Ovary (tissue), 7 donors: ENCODE measurements at regions not wholly inside any gene's neighbourhood (a gene's known extent, or its start where the extent isn't known, plus 50 kb on each side); places are given as distances from the start of the nearest gene placed in this dataset.

Experiments
- DNase-seq, 5 donors: peaks; one replicate each; pipeline ENCODE4 v3.0.0-alpha.2; 2019 to 2020
- H3K27ac ChIP-seq, 2 donors: fragments of 200-600 bp; one replicate each; pipeline versions ENCODE4 v1.5.1 to v1.8.0; 2019 to 2022
- H3K27me3 ChIP-seq: fragments of 200-600 bp; one replicate; pipeline ENCODE4 v1.8.0; 2022
- H3K36me3 ChIP-seq: fragments of 200-600 bp; sonication (generic); one replicate; pipeline ENCODE4 v1.5.1; 2019
- H3K4me1 ChIP-seq: one replicate; pipeline ENCODE4 v1.8.1; 2013; ENCODE audit warnings: mild to moderate bottlenecking, moderate library complexity; ENCODE audit not compliant: insufficient read depth
- H3K4me3 ChIP-seq: fragments of 200-600 bp; sonication (generic); one replicate; pipeline ENCODE4 v1.5.1; 2017
- H3K9me3 ChIP-seq, 2 donors: fragments of 200-600 bp in 1 of 2; sonication (generic) in 1 of 2; one replicate each; pipeline versions ENCODE4 v1.5.1 to v1.8.1; 2013 to 2019; ENCODE audit warnings: mild to moderate bottlenecking in 1 of 2, moderate library complexity in 1 of 2
- EP300 ChIP-seq: sonication (generic); formaldehyde crosslinking; IDR thresholded peaks from one replicate; pipeline ENCODE4 v1.6.1; 2017; ENCODE audit warnings: antibody characterized with exemption
- POLR2A ChIP-seq: fragments of 450-650 bp; IDR thresholded peaks from one replicate; pipeline ENCODE4 v1.6.1; 2017; ENCODE audit warnings: antibody characterized with exemption, mild to moderate bottlenecking, moderate library complexity
- WGBS, 3 donors: extraction: QIAGEN DNeasy Blood & Tissue Kit in 1 of 3; methylation state at CpG; one replicate each; pipeline versions ENCODE4 v1.1.5 to v1.1.7; 2013 to 2017; 5-methylcytosine and 5-hydroxymethylcytosine counted together
- intact Hi-C, 4 donors: fragments of 100-400 bp; cut with DNase I; formaldehyde crosslinking; loops; one replicate each; pipeline versions ENCODE4 v1.11.0 to v1.15.1; 2022 to 2023
- TF ChIP-seq, protein P1 (sequence below), 3 donors: fragments of 450-650 bp in 2 of 3; fragments of 200-600 bp in 1 of 3; IDR thresholded peaks; one replicate each; pipeline versions ENCODE4 v1.5.1 to v1.8.0; 2016 to 2022; ENCODE audit warnings: antibody characterized with exemption in 3 of 3, mild to moderate bottlenecking in 1 of 3
- donor health status: DM: no; HTN: no; CAD: no; lungs with moderate emphysema.
- donor health status: DM: no; HTN: no; CAD: no.
- donor health status: Bipolar disorder and iron deficiency.
- donor health status: DM: no; HTN: no; CAD: no.
- donor health status: DM: yes; HTN: yes; CAD: no.

DNA sequence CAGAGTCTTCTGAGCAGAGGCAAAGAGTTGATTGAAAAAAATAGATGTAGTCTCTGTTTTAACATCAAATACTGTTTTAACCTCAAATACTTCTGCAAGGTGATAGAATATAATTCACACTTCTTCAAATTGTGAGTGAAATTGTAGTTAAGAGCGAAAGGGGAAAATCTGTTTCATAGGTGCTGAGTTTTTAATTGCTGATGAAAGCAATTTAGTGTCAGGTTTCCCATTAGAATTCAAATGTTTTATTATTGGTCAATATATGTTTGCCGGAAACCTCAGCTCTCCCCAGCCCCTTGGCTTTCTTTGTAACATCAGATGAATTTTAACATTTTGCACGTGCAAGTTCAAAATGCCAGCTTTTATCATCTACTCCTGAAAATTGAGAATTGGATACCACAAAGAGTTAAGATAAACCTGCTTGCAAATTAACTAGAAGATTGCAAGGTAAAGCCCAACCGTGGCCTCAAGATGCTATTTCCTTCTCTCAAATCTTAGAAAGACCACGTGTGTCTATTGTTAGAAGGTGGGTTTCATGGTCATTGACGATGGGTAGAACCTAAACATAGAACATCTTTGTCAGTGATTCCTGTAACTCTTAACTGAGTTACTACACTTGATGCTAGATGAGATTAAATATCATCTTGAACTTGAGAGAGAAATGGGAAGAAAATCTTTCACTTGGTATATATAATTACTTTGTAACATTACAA lies 1824.2 kb upstream of the TENM3 start:
- WGBS, 3 donors, result 65 to 70% (median 65%) methylated on average over 6 of the region's 6 CpGs
- no peaks in the 10 kb centered on the region for H3K9me3 ChIP-seq
- no peak overlapping the region for H3K27ac ChIP-seq
- H3K27me3 ChIP-seq, result no peaks in the 10 kb centered on the region
- DNase-seq, result no peak
- H3K36me3 ChIP-seq, result no peaks in the 10 kb centered on the region
- H3K4me1 ChIP-seq, result no peaks in the 10 kb centered on the region
- intact Hi-C loops, result no loop called here
- no peak overlapping the region for H3K4me3 ChIP-seq
- TF ChIP-seq, protein P1, sequence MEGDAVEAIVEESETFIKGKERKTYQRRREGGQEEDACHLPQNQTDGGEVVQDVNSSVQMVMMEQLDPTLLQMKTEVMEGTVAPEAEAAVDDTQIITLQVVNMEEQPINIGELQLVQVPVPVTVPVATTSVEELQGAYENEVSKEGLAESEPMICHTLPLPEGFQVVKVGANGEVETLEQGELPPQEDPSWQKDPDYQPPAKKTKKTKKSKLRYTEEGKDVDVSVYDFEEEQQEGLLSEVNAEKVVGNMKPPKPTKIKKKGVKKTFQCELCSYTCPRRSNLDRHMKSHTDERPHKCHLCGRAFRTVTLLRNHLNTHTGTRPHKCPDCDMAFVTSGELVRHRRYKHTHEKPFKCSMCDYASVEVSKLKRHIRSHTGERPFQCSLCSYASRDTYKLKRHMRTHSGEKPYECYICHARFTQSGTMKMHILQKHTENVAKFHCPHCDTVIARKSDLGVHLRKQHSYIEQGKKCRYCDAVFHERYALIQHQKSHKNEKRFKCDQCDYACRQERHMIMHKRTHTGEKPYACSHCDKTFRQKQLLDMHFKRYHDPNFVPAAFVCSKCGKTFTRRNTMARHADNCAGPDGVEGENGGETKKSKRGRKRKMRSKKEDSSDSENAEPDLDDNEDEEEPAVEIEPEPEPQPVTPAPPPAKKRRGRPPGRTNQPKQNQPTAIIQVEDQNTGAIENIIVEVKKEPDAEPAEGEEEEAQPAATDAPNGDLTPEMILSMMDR (IDR thresholded peaks at IDR 0.05), result no peak
- TF ChIP-seq EP300 (no peak), POLR2A (no peak)

DNA sequence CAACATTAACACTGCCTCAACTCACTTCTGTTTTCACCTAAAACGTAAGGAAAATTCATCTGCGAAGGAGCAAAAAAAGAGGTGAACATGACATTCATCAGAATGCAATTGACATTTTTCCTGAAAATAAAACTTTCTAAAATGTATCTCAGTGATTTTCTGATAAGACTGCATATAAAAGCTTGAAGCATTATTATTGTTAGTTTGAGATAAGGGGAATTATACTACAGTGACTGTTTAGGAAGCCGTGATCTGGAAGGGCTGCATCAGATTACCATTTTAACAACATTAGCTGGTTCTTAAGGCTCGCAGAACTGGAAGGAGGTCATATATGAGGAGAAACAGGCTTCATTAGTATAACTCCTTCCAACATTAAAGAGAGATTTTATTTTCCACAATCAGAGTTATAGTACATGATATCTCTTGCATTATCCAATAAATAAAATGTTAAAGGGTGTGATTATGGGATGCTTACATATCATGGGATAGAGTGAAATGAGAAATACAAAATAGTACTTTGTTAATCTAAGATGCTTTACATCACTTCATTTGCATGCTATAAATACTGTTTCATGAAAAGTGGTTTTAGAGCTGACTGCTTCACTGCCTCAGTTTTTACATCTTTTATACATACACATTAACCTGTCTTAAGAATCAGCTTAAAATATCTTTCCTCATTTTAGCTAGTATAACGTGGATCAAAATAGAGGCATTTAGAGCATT lies 1820.1 kb upstream of the TENM3 start:
- TF ChIP-seq, protein P1 (IDR thresholded peaks at IDR 0.05), result no peak
- TF ChIP-seq POLR2A (no peak), EP300 (no peak)
- 52 to 68% (median 58%) methylated on average over 5 of the region's 5 CpGs for WGBS, 3 donors
- intact Hi-C loops, result no loop called here
- H3K27ac ChIP-seq, result no peak overlapping the region
- no peaks in the 10 kb centered on the region for H3K36me3 ChIP-seq
- no peaks in the 10 kb centered on the region for H3K27me3 ChIP-seq
- H3K9me3 ChIP-seq, result no peaks in the 10 kb centered on the region
- no peak overlapping the region for H3K4me3 ChIP-seq
- no peaks in the 10 kb centered on the region for H3K4me1 ChIP-seq
- DNase-seq, result no peak

DNA sequence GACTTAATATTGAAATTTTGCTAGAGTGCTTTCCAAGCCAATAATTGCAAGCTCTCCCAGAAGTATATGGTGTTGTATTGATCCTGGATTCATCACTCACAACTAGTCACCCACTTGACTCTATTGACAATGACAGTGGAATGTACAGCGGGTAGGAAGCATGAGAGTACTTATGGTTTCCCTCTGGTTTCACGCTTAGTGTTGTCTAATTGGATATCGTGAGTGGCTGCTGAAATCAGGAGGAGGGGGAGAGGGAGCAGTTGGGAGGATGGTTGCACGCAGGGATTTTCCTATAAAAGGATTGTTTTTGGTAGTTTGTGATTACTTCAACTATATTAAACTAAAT lies 1819.5 kb upstream of the TENM3 start:
- intact Hi-C loops, result no loop called here
- H3K27me3 ChIP-seq, result no peaks in the 10 kb centered on the region
- H3K36me3 ChIP-seq, result no peaks in the 10 kb centered on the region
- TF ChIP-seq, protein P1 (IDR thresholded peaks at IDR 0.05), result no peak
- TF ChIP-seq EP300 (no peak), POLR2A (no peak)
- H3K27ac ChIP-seq, result no peak overlapping the region
- H3K4me3 ChIP-seq, result no peak overlapping the region
- no peaks in the 10 kb centered on the region for H3K9me3 ChIP-seq
- WGBS, 3 donors, result 22 to 58% (median 22%) methylated on average over 4 of the region's 4 CpGs
- no peak for DNase-seq
- no peaks in the 10 kb centered on the region for H3K4me1 ChIP-seq

DNA sequence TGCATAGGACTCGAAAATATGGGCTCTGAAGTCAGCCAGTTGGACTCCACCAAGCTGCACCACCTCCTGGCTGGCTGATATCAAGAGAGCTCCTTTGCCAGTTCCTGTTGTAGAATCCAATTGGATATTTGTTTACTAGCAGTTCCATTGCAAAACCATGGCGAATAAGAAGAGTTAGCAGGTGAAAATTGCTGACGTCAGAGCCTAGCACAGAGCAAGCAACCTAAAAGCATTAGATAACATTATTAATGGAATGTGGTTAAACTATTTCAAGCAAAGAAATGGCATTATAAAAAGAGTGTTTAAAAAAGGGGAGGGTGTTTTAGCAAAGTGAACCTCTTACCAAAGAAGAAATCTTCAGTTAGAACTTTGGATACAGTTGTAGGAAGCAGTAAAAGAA lies 1816.3 kb upstream of the TENM3 start:
- Histone ChIP-seq H3K4me1 (no peaks in the 10 kb centered on the region), H3K27ac (no peak overlapping the region), H3K36me3 (no peaks in the 10 kb centered on the region), H3K4me3 (no peak overlapping the region), H3K9me3 (no peaks in the 10 kb centered on the region), H3K27me3 (no peaks in the 10 kb centered on the region)
- TF ChIP-seq POLR2A, result no peak
- TF ChIP-seq EP300, result no peak
- DNase-seq, result no peak
- intact Hi-C loops, result no loop called here
- WGBS, 3 donors, result 81 to 88% (median 85%) methylated on average over 3 of the region's 3 CpGs

DNA sequence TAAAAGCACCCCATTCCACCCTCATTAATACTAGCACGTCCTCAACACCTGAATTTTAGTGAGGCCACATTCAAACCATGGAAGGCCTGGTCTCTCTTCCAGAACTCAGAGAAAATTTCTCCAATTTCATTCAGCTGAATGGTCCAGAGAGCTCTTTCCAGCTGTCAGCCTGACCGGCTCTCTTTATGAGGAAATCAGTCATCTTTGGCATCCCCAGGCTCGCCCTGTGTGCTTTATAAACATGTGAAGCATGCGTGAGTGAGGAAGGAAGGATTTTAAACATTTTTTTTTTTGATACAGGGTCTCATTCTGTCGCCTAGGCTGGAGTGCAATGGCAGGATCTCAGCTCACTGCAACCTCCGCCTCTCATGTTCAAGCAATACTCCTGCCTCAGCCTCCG lies 1812.9 kb upstream of the TENM3 start:
- Histone ChIP-seq H3K4me3 (no peak overlapping the region), H3K36me3 (no peaks in the 10 kb centered on the region), H3K27ac (no peak overlapping the region), H3K27me3 (no peaks in the 10 kb centered on the region), H3K9me3 (no peaks in the 10 kb centered on the region), H3K4me1 (no peaks in the 10 kb centered on the region)
- intact Hi-C loops, result no loop called here
- DNase-seq, result no peak
- TF ChIP-seq EP300 (no peak), POLR2A (no peak)
- TF ChIP-seq, protein P1 (IDR thresholded peaks at IDR 0.05), result no peak
- WGBS, 3 donors, result 78 to 90% (median 79%) methylated on average over 7 of the region's 7 CpGs
